ENCODE measurements at regions not wholly inside any gene's neighbourhood (a gene's known extent, or its start where the extent isn't known, plus 50 kb on each side); places are given as distances from the start of the nearest gene placed in this dataset.

- TF ChIP-seq CTCF (conservative IDR thresholded peaks at IDR 0.05; ENCODE audit: low read depth in 2 of 2): no peak
- TF ChIP-seq POLR2AphosphoS5 (IDR thresholded peaks at IDR 0.05; ENCODE audit: low read depth): no peak
Observed at GRCh38 chr11:27757953-27758352, 57.7 kb upstream of the BDNF start.
